ENCODE measurements at regions not wholly inside any gene's neighbourhood (a gene's known extent, or its start where the extent isn't known, plus 50 kb on each side); places are given as distances from the start of the nearest gene placed in this dataset.

DNA sequence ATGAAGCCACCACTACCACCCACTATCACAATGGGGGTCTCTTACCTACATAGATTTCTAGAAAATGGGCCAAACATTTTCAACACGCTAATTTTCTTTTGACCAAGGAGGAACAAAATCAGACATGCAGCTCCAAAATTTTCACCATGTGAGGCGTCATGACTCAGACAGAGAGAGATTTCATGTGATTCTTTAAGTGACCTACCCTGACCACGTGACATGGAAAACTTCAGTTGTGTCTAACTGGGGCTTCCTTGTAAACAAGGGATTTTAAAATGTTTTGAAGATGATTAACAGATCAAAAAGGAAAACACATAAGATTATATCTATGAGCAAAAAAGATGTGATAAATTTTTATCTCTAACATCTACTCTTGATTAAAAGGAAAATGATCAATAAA, 199.2 kb downstream of the TBXT start:
- H3K9me3 ChIP-seq (replicated peaks in 1 of 2; ENCODE audit: control insufficient read depth in 1 of 2, insufficient read depth in 1 of 2, low read length in 2 of 2) = no peaks in the 10 kb centered on the region
- no CpG with 5 or more reads among the region's 3 CpGs for WGBS (ENCODE audit: insufficient coverage)
- no peaks in the 10 kb centered on the region for H3K27me3 ChIP-seq (ENCODE audit: control insufficient read depth in 2 of 2, insufficient read depth in 2 of 2, low read length in 2 of 2)
- Mint-ChIP-seq H3K27me3 (ENCODE audit: low read depth in 3 of 3) (peaks cover 0 to 5% (median 4%) of the 10 kb centered on the region in 3 donors), H3K4me1 (no peaks in the 10 kb centered on the region), H3K36me3 (no peaks in the 10 kb centered on the region), H3K9me3 (peaks cover 0 to 2% (median 0%) of the 10 kb centered on the region in 7 donors), H3K4me3 (no peak overlapping the region), H3K27ac (no peak overlapping the region)
- H3K4me3 ChIP-seq (replicated peaks in 1 of 3; ENCODE audit: low read depth in 2 of 3, low read length in 3 of 3) = no peak overlapping the region
- no peaks in the 10 kb centered on the region for H3K4me1 ChIP-seq (ENCODE audit: control insufficient read depth in 1 of 2, insufficient read depth in 2 of 2, low read length in 2 of 2)
- no peaks in the 10 kb centered on the region for H4K20me1 ChIP-seq (ENCODE audit: insufficient read depth, low read length)
- H3K9ac ChIP-seq (ENCODE audit: insufficient read depth, low read length, poor library complexity, severe bottlenecking) = no peak overlapping the region
- intact Hi-C loops (cut with micrococcal nuclease) = no loop called here
- no peak for DNase-seq
- no peaks in the 10 kb centered on the region for H3K79me2 ChIP-seq (ENCODE audit: insufficient read depth, low read length)
- no peaks in the 10 kb centered on the region for H3K36me3 ChIP-seq (replicated peaks in 1 of 2; ENCODE audit: control insufficient read depth in 1 of 2, insufficient read depth in 2 of 2, low read length in 2 of 2)
- no peak overlapping the region for H3K27ac ChIP-seq (ENCODE audit: low read depth in 1 of 2, low read length in 2 of 2)
- H3K4me2 ChIP-seq (replicated peaks; ENCODE audit: extremely low read depth, low read length, poor library complexity, severe bottlenecking) = no peak overlapping the region
- TF ChIP-seq, protein P1, sequence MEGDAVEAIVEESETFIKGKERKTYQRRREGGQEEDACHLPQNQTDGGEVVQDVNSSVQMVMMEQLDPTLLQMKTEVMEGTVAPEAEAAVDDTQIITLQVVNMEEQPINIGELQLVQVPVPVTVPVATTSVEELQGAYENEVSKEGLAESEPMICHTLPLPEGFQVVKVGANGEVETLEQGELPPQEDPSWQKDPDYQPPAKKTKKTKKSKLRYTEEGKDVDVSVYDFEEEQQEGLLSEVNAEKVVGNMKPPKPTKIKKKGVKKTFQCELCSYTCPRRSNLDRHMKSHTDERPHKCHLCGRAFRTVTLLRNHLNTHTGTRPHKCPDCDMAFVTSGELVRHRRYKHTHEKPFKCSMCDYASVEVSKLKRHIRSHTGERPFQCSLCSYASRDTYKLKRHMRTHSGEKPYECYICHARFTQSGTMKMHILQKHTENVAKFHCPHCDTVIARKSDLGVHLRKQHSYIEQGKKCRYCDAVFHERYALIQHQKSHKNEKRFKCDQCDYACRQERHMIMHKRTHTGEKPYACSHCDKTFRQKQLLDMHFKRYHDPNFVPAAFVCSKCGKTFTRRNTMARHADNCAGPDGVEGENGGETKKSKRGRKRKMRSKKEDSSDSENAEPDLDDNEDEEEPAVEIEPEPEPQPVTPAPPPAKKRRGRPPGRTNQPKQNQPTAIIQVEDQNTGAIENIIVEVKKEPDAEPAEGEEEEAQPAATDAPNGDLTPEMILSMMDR (IDR thresholded peaks at IDR 0.05) = no peak
- no peak overlapping the region for H2AFZ ChIP-seq (ENCODE audit: insufficient read depth, low read depth, low read length, poor library complexity, severe bottlenecking)

DNA sequence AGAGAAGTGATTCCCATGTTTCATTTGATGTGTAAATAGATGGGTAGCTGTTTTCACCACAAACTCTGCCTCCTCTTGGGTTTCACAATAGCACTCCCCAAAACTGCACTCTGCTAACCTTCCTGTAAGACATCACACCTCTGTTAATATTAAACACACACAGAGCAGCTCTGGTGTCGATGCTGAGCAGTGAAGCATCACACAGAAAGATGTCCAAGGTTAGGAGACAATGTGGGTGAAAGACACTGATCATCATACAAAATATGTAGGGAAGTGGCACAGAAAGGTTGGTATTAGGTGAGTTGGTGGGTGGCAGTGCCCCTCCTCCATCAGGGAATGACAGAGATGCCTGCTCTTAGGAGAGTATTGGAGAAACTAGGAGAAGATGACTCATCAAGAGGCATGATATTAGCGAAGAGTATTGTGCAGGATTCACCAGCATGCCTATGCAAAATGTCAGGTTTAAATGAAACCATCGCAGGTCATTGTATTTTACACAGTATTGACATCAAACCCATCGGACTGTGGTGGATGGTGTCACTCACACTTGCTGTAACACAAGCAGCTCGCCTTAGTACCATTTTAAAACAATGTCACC, 199.7 kb downstream of the TBXT start:
- H3K4me1 Mint-ChIP-seq = no peaks in the 10 kb centered on the region
- H3K27ac Mint-ChIP-seq = no peak overlapping the region
- H3K4me2 ChIP-seq (replicated peaks; ENCODE audit: extremely low read depth, low read length, poor library complexity, severe bottlenecking) = no peak overlapping the region
- 93% methylated on average over 4 of the region's 5 CpGs for WGBS (ENCODE audit: insufficient coverage)
- no peaks in the 10 kb centered on the region for H3K9me3 ChIP-seq (replicated peaks in 1 of 2; ENCODE audit: control insufficient read depth in 1 of 2, insufficient read depth in 1 of 2, low read length in 2 of 2)
- H3K9ac ChIP-seq (ENCODE audit: insufficient read depth, low read length, poor library complexity, severe bottlenecking) = no peak overlapping the region
- no peaks in the 10 kb centered on the region for H3K79me2 ChIP-seq (ENCODE audit: insufficient read depth, low read length)
- no peak overlapping the region for H3K4me3 ChIP-seq (replicated peaks in 1 of 3; ENCODE audit: low read depth in 2 of 3, low read length in 3 of 3)
- intact Hi-C loops (cut with micrococcal nuclease) = no loop called here
- no peaks in the 10 kb centered on the region for H3K36me3 ChIP-seq (replicated peaks in 1 of 2; ENCODE audit: control insufficient read depth in 1 of 2, insufficient read depth in 2 of 2, low read length in 2 of 2)
- H3K27me3 Mint-ChIP-seq (ENCODE audit: low read depth in 3 of 3) = peaks cover 0 to 5% (median 4%) of the 10 kb centered on the region in 3 donors
- no peaks in the 10 kb centered on the region for H3K36me3 Mint-ChIP-seq
- no peaks in the 10 kb centered on the region for H4K20me1 ChIP-seq (ENCODE audit: insufficient read depth, low read length)
- no peak overlapping the region for H3K27ac ChIP-seq (ENCODE audit: low read depth in 1 of 2, low read length in 2 of 2)
- H3K4me1 ChIP-seq (ENCODE audit: control insufficient read depth in 1 of 2, insufficient read depth in 2 of 2, low read length in 2 of 2) = no peaks in the 10 kb centered on the region
- TF ChIP-seq, protein P1 (IDR thresholded peaks at IDR 0.05) = no peak
- H3K27me3 ChIP-seq (ENCODE audit: control insufficient read depth in 2 of 2, insufficient read depth in 2 of 2, low read length in 2 of 2) = no peaks in the 10 kb centered on the region
- H3K4me3 Mint-ChIP-seq = no peak overlapping the region
- H3K9me3 Mint-ChIP-seq = peaks cover 0 to 2% (median 0%) of the 10 kb centered on the region in 7 donors
- no peak for DNase-seq
- no peak overlapping the region for H2AFZ ChIP-seq (ENCODE audit: insufficient read depth, low read depth, low read length, poor library complexity, severe bottlenecking)
